OCI-LY7 (cell line): ENCODE measurements at regions not wholly inside any gene's neighbourhood (a gene's known extent, or its start where the extent isn't known, plus 50 kb on each side); places are given as distances from the start of the nearest gene placed in this dataset.

Source experiments
- BruUV-seq: library from RNA; stranded (reverse); fragments of 400-500 nt; replicated peaks from 2 replicates; lab custom pipeline; 2021; lab: Mats Ljungman, UMichigan
- CTCF ChIA-PET: fragments of 300-600 bp; sonication (Branson Sonifier 250); formaldehyde crosslinking; loops from one replicate; lab custom pipeline; 2022; ENCODE audit warnings: antibody characterized with exemption; ENCODE audit not compliant: unreplicated experiment; lab: Charles Lee
- POLR2A ChIA-PET: fragments of 300-600 bp; sonication (Branson Sonifier 250); formaldehyde crosslinking; loops from one replicate; lab custom pipeline; 2022; ENCODE audit warnings: antibody characterized with exemption; lab: Charles Lee
- DNase-seq: peaks from one replicate; pipeline ENCODE4 v3.0.0-alpha.2; 2015; ENCODE audit warnings: low spot score
- H2AFZ ChIP-seq: fragments of 200-600 bp; sonication (generic), shearing (Covaris generic); 2 replicates; pipeline ENCODE4 v1.6.1; 2014; ENCODE audit warnings: mild to moderate bottlenecking, antibody characterized with exemption, low read length, moderate library complexity
- H3K27ac ChIP-seq: fragments of 200-600 bp; sonication (generic); 2 replicates; pipeline ENCODE4 v1.5.1; 2014; ENCODE audit warnings: mixed run types, low read depth, mild to moderate bottlenecking, moderate library complexity, low read length, inconsistent platforms; ENCODE audit not compliant: poor library complexity, severe bottlenecking
- H3K36me3 ChIP-seq: fragments of 200-600 bp; sonication (generic); 2 replicates; pipeline ENCODE4 v1.6.1; 2014; ENCODE audit warnings: mild to moderate bottlenecking, antibody characterized with exemption, low read length, moderate library complexity, mixed read lengths; ENCODE audit not compliant: insufficient read depth
- H3K4me1 ChIP-seq: fragments of 200-600 bp; sonication (generic); 2 replicates; pipeline ENCODE4 v1.5.1; 2014; ENCODE audit warnings: mild to moderate bottlenecking, low read length; ENCODE audit not compliant: insufficient read depth, poor library complexity, severe bottlenecking
- H3K4me2 ChIP-seq: fragments of 200-600 bp; sonication (generic); 2 replicates; pipeline ENCODE4 v1.6.1; 2014; ENCODE audit warnings: mild to moderate bottlenecking, low read length
- H3K4me3 ChIP-seq: fragments of 200-600 bp; sonication (generic); 2 replicates; pipeline ENCODE4 v1.5.1; 2014; ENCODE audit warnings: mild to moderate bottlenecking, low read depth, low read length; ENCODE audit not compliant: poor library complexity, severe bottlenecking
- H3K79me2 ChIP-seq: fragments of 200-600 bp; sonication (generic); 2 replicates; pipeline ENCODE4 v1.6.1; 2016; ENCODE audit warnings: low read depth, mild to moderate bottlenecking, low read length, moderate library complexity, mixed read lengths; ENCODE audit not compliant: insufficient read depth
- H3K9me2 ChIP-seq: fragments of 200-600 bp; sonication (generic); 2 replicates; pipeline ENCODE4 v1.6.1; 2016; ENCODE audit warnings: mild to moderate bottlenecking, low read length, mixed read lengths; ENCODE audit not compliant: insufficient read depth
- H3K9me3 ChIP-seq: fragments of 200-600 bp; sonication (generic); 2 replicates; pipeline ENCODE4 v1.6.1; 2014; ENCODE audit warnings: mild to moderate bottlenecking, mixed run types, low read length, mixed read lengths
- H4K20me1 ChIP-seq: fragments of 200-600 bp; sonication (generic); 2 replicates; pipeline ENCODE4 v1.6.1; 2014; ENCODE audit warnings: mild to moderate bottlenecking, antibody characterized with exemption, low read length, moderate library complexity, mixed read lengths; ENCODE audit not compliant: insufficient read depth
- EZH2phosphoT487 ChIP-seq: fragments of 200-600 bp; sonication (generic); IDR thresholded peaks from 2 replicates; pipeline ENCODE4 v1.6.1; 2018; ENCODE audit warnings: low read depth, borderline replicate concordance, mild to moderate bottlenecking, mixed run types, antibody characterized with exemption, low read length, moderate library complexity, mixed read lengths
- intact Hi-C: fragments of 100-400 bp; cut with micrococcal nuclease; formaldehyde crosslinking; loops from one replicate; pipeline ENCODE4 v1.10.0; 2022; ENCODE audit not compliant: unreplicated experiment
- TF ChIP-seq, protein P1 (sequence below): fragments of 200-600 bp; sonication (generic); conservative IDR thresholded peaks from 2 replicates; pipeline ENCODE4 v1.5.1; 2014; ENCODE audit warnings: mild to moderate bottlenecking, antibody characterized with exemption, low read length, moderate library complexity, mixed read lengths

DNA sequence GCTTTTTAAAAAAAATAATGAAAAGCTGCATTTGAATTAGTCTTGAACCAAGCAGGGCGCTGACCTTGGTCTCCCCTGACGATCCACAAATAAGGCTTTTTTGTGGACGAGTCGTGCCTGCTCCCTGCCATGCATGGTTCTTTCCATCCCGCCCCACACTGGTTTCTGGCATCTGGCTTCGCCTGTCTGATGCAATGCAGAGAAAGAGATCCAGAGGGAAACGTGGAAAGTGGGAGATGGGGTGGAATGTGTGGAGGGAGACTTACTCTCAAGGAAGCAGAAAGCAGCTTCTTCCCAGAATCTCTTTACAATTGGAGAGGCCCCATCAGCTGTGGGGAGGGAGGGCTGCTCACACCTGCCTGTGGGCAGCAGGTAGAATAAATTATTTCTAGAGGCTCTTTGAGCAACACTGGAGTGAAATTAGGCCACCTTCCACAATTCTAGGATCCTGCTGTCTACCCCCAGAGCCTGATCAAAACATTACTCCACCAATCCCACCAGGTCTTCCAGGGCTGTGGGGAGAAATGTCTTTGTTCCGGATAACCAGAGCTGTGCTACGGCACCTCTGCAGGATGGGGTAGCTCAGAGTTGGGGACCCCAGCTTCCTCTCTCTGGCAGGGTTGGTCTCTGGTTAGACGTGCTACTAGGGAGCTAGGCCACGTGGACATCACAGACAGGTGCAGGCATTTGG lies 183.5 kb downstream of the UQCRFS1 start:
- H3K4me3 ChIP-seq: no peak overlapping the region
- ChIA-PET CTCF (no interaction called here), POLR2A (no interaction called here)
- no peak overlapping the region for H3K27ac ChIP-seq
- H3K79me2 ChIP-seq: no peaks in the 10 kb centered on the region
- intact Hi-C loops: no loop called here
- H3K36me3 ChIP-seq: no peaks in the 10 kb centered on the region
- BruUV-seq: no TSS peak
- no peak overlapping the region for H2AFZ ChIP-seq
- no peak overlapping the region for H3K4me2 ChIP-seq
- no peak for TF ChIP-seq EZH2phosphoT487
- TF ChIP-seq, protein P1, sequence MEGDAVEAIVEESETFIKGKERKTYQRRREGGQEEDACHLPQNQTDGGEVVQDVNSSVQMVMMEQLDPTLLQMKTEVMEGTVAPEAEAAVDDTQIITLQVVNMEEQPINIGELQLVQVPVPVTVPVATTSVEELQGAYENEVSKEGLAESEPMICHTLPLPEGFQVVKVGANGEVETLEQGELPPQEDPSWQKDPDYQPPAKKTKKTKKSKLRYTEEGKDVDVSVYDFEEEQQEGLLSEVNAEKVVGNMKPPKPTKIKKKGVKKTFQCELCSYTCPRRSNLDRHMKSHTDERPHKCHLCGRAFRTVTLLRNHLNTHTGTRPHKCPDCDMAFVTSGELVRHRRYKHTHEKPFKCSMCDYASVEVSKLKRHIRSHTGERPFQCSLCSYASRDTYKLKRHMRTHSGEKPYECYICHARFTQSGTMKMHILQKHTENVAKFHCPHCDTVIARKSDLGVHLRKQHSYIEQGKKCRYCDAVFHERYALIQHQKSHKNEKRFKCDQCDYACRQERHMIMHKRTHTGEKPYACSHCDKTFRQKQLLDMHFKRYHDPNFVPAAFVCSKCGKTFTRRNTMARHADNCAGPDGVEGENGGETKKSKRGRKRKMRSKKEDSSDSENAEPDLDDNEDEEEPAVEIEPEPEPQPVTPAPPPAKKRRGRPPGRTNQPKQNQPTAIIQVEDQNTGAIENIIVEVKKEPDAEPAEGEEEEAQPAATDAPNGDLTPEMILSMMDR: no peak
- DNase-seq: no peak
- no peaks in the 10 kb centered on the region for H3K9me3 ChIP-seq
- no peaks in the 10 kb centered on the region for H4K20me1 ChIP-seq
- H3K4me1 ChIP-seq: no peaks in the 10 kb centered on the region
- H3K9me2 ChIP-seq: no peaks in the 10 kb centered on the region

DNA sequence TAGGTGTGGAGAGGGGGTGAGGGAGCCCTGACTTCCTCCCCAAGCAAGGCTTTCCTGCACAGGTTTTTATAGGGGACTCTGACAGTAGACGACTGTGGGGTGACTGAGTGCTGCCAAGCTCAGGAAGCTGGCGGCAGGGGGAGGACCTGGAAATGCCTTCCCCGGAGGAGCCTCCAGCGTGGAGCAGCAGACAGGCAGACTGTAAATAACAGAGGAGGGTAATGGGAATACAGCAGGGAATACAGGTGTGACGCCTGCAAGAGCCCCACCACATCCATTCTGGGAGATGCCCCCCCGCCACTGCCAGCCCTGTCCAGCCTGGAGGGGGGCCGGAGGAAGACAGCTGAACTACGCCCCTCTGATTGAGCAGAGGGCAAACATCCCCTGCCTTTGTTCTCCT lies 190.4 kb downstream of the UQCRFS1 start:
- Histone ChIP-seq H3K4me3 (no peak overlapping the region), H3K4me1 (no peaks in the 10 kb centered on the region), H3K9me3 (no peaks in the 10 kb centered on the region), H3K9me2 (no peaks in the 10 kb centered on the region), H3K4me2 (no peak overlapping the region), H2AFZ (no peak overlapping the region), H3K27ac (no peak overlapping the region), H4K20me1 (no peaks in the 10 kb centered on the region), H3K79me2 (no peaks in the 10 kb centered on the region), H3K36me3 (no peaks in the 10 kb centered on the region)
- TF ChIP-seq, protein P1: no peak
- no peak for TF ChIP-seq EZH2phosphoT487
- BruUV-seq: no TSS peak
- intact Hi-C loops: no loop called here
- no peak for DNase-seq
- CTCF ChIA-PET: no interaction called here
- POLR2A ChIA-PET: no interaction called here

DNA sequence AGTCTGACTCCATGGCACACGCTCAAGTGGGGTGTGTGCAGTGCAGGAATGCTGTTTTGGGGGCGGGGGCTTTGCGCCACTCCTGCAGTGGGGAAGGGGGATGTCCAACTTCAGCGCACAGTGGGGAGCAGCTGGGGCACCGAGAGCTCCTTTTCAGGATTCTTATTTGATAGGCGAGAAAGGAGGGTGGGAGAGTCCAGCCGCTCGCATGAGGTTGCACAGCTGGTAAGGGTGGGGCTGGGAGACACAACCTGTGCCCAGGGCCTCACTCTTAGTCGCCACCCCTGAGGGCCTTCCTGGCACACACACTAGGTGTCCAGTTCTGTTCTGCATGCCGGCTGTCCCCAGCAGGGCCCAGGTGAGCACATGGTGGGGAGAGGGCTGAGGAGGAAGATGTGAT lies 190.8 kb downstream of the UQCRFS1 start:
- Histone ChIP-seq H3K4me2 (no peak overlapping the region), H3K9me2 (no peaks in the 10 kb centered on the region), H2AFZ (no peak overlapping the region), H3K36me3 (no peaks in the 10 kb centered on the region), H3K79me2 (no peaks in the 10 kb centered on the region), H3K27ac (no peak overlapping the region), H3K9me3 (no peaks in the 10 kb centered on the region), H3K4me3 (no peak overlapping the region), H4K20me1 (no peaks in the 10 kb centered on the region), H3K4me1 (no peaks in the 10 kb centered on the region)
- TF ChIP-seq, protein P1: no peak
- TF ChIP-seq EZH2phosphoT487: no peak
- no TSS peak for BruUV-seq
- CTCF ChIA-PET: no interaction called here
- intact Hi-C loops: no loop called here
- POLR2A ChIA-PET: no interaction called here
- DNase-seq: no peak
